ENCODE measurements at regions not wholly inside any gene's neighbourhood (a gene's known extent, or its start where the extent isn't known, plus 50 kb on each side); places are given as distances from the start of the nearest gene placed in this dataset.

GRCh38 chr10:43765516-43765915 lies 116.8 kb upstream of the ZNF32 start:
- Histone ChIP-seq H3K4me1 (ENCODE audit: control insufficient read depth in 1 of 2, insufficient read depth in 2 of 2, low read length in 2 of 2) (no peaks in the 10 kb centered on the region), H3K4me3 (ENCODE audit: low read depth in 1 of 2, low read length in 2 of 2) (no peak overlapping the region)

GRCh38 chr10:43763846-43764245 lies 115.2 kb upstream of the ZNF32 start:
- Histone ChIP-seq H3K27me3 (ENCODE audit: low read depth, low read length) (no peaks in the 10 kb centered on the region), H3K27ac (ENCODE audit: low read length) (no peak overlapping the region), H3K36me3 (ENCODE audit: control insufficient read depth in 1 of 2, insufficient read depth in 2 of 2, low read length in 2 of 2) (no peaks in the 10 kb centered on the region), H3K4me1 (ENCODE audit: control insufficient read depth in 1 of 2, insufficient read depth in 2 of 2, low read length in 2 of 2) (no peaks in the 10 kb centered on the region), H3K4me3 (ENCODE audit: low read depth in 1 of 2, low read length in 2 of 2) (no peak overlapping the region), H3K9me3 (ENCODE audit: control insufficient read depth in 1 of 2, low read length in 2 of 2) (peaks cover 0 to 3% of the 10 kb centered on the region in 2 donors)

More at GRCh38 chr10:43765516-43765915, 116.8 kb upstream of the ZNF32 start:
- H3K27ac ChIP-seq (ENCODE audit: low read length): no peak overlapping the region
- peaks cover 0 to 4% of the 10 kb centered on the region in 2 donors for H3K9me3 ChIP-seq (ENCODE audit: control insufficient read depth in 1 of 2, low read length in 2 of 2)
- no peaks in the 10 kb centered on the region for H3K36me3 ChIP-seq (ENCODE audit: control insufficient read depth in 1 of 2, insufficient read depth in 2 of 2, low read length in 2 of 2)
- no peaks in the 10 kb centered on the region for H3K27me3 ChIP-seq (ENCODE audit: low read depth, low read length)

GRCh38 chr10:43760514-43760913 lies 111.8 kb upstream of the ZNF32 start:
- Histone ChIP-seq H3K9me3 (ENCODE audit: control insufficient read depth in 1 of 2, low read length in 2 of 2) (no peaks in the 10 kb centered on the region), H3K36me3 (ENCODE audit: control insufficient read depth in 1 of 2, insufficient read depth in 2 of 2, low read length in 2 of 2) (no peaks in the 10 kb centered on the region), H3K4me1 (ENCODE audit: control insufficient read depth in 1 of 2, insufficient read depth in 2 of 2, low read length in 2 of 2) (no peaks in the 10 kb centered on the region), H3K27me3 (ENCODE audit: low read depth, low read length) (no peaks in the 10 kb centered on the region), H3K4me3 (ENCODE audit: low read depth in 1 of 2, low read length in 2 of 2) (no peak overlapping the region), H3K27ac (ENCODE audit: low read length) (no peak overlapping the region)

- H3K27me3 ChIP-seq (ENCODE audit: low read depth, low read length): no peaks in the 10 kb centered on the region
- no peaks in the 10 kb centered on the region for H3K4me1 ChIP-seq (ENCODE audit: control insufficient read depth in 1 of 2, insufficient read depth in 2 of 2, low read length in 2 of 2)
- no peaks in the 10 kb centered on the region for H3K9me3 ChIP-seq (ENCODE audit: control insufficient read depth in 1 of 2, low read length in 2 of 2)
- no peak overlapping the region for H3K4me3 ChIP-seq (ENCODE audit: low read depth in 1 of 2, low read length in 2 of 2)
- no peaks in the 10 kb centered on the region for H3K36me3 ChIP-seq (ENCODE audit: control insufficient read depth in 1 of 2, insufficient read depth in 2 of 2, low read length in 2 of 2)
- no peak overlapping the region for H3K27ac ChIP-seq (ENCODE audit: low read length)
Observed at GRCh38 chr10:43759216-43759615, 110.5 kb upstream of the ZNF32 start.

GRCh38 chr10:43756341-43756740 lies 107.7 kb upstream of the ZNF32 start:
- Histone ChIP-seq H3K4me1 (ENCODE audit: control insufficient read depth in 1 of 2, insufficient read depth in 2 of 2, low read length in 2 of 2) (no peaks in the 10 kb centered on the region), H3K27me3 (ENCODE audit: low read depth, low read length) (no peaks in the 10 kb centered on the region), H3K4me3 (ENCODE audit: low read depth in 1 of 2, low read length in 2 of 2) (no peak overlapping the region), H3K36me3 (ENCODE audit: control insufficient read depth in 1 of 2, insufficient read depth in 2 of 2, low read length in 2 of 2) (no peaks in the 10 kb centered on the region), H3K9me3 (ENCODE audit: control insufficient read depth in 1 of 2, low read length in 2 of 2) (no peaks in the 10 kb centered on the region), H3K27ac (ENCODE audit: low read length) (no peak overlapping the region)

- H3K27ac ChIP-seq (ENCODE audit: low read length): no peak overlapping the region
- H3K27me3 ChIP-seq (ENCODE audit: low read depth, low read length): no peaks in the 10 kb centered on the region
- H3K4me1 ChIP-seq (ENCODE audit: control insufficient read depth in 1 of 2, insufficient read depth in 2 of 2, low read length in 2 of 2): no peaks in the 10 kb centered on the region
- H3K9me3 ChIP-seq (ENCODE audit: control insufficient read depth in 1 of 2, low read length in 2 of 2): no peaks in the 10 kb centered on the region
- no peak overlapping the region for H3K4me3 ChIP-seq (ENCODE audit: low read depth in 1 of 2, low read length in 2 of 2)
- H3K36me3 ChIP-seq (ENCODE audit: control insufficient read depth in 1 of 2, insufficient read depth in 2 of 2, low read length in 2 of 2): no peaks in the 10 kb centered on the region
Observed at GRCh38 chr10:43754569-43755260, 106.0 kb upstream of the ZNF32 start.

GRCh38 chr10:43753397-43754061 lies 104.8 kb upstream of the ZNF32 start:
- Histone ChIP-seq H3K27me3 (ENCODE audit: low read depth, low read length) (no peaks in the 10 kb centered on the region), H3K4me3 (ENCODE audit: low read depth in 1 of 2, low read length in 2 of 2) (no peak overlapping the region), H3K4me1 (ENCODE audit: control insufficient read depth in 1 of 2, insufficient read depth in 2 of 2, low read length in 2 of 2) (no peaks in the 10 kb centered on the region), H3K9me3 (ENCODE audit: control insufficient read depth in 1 of 2, low read length in 2 of 2) (no peaks in the 10 kb centered on the region), H3K27ac (ENCODE audit: low read length) (no peak overlapping the region), H3K36me3 (ENCODE audit: control insufficient read depth in 1 of 2, insufficient read depth in 2 of 2, low read length in 2 of 2) (no peaks in the 10 kb centered on the region)

- H3K4me3 ChIP-seq (ENCODE audit: low read depth in 1 of 2, low read length in 2 of 2): no peak overlapping the region
- no peaks in the 10 kb centered on the region for H3K27me3 ChIP-seq (ENCODE audit: low read depth, low read length)
- H3K9me3 ChIP-seq (ENCODE audit: control insufficient read depth in 1 of 2, low read length in 2 of 2): no peaks in the 10 kb centered on the region
- no peaks in the 10 kb centered on the region for H3K36me3 ChIP-seq (ENCODE audit: control insufficient read depth in 1 of 2, insufficient read depth in 2 of 2, low read length in 2 of 2)
- no peak overlapping the region for H3K27ac ChIP-seq (ENCODE audit: low read length)
- no peaks in the 10 kb centered on the region for H3K4me1 ChIP-seq (ENCODE audit: control insufficient read depth in 1 of 2, insufficient read depth in 2 of 2, low read length in 2 of 2)
Observed at GRCh38 chr10:43752682-43753081, 104.0 kb upstream of the ZNF32 start.

GRCh38 chr10:43751646-43752045 lies 103.0 kb upstream of the ZNF32 start:
- no peaks in the 10 kb centered on the region for H3K9me3 ChIP-seq (ENCODE audit: control insufficient read depth in 1 of 2, low read length in 2 of 2)
- no peaks in the 10 kb centered on the region for H3K27me3 ChIP-seq (ENCODE audit: low read depth, low read length)
- H3K36me3 ChIP-seq (ENCODE audit: control insufficient read depth in 1 of 2, insufficient read depth in 2 of 2, low read length in 2 of 2): no peaks in the 10 kb centered on the region
- H3K4me3 ChIP-seq (ENCODE audit: low read depth in 1 of 2, low read length in 2 of 2): no peak overlapping the region
- H3K27ac ChIP-seq (ENCODE audit: low read length): no peak overlapping the region
- no peaks in the 10 kb centered on the region for H3K4me1 ChIP-seq (ENCODE audit: control insufficient read depth in 1 of 2, insufficient read depth in 2 of 2, low read length in 2 of 2)

GRCh38 chr10:43749940-43750552 lies 101.4 kb upstream of the ZNF32 start:
- Histone ChIP-seq H3K27ac (ENCODE audit: low read length) (no peak overlapping the region), H3K4me3 (ENCODE audit: low read depth in 1 of 2, low read length in 2 of 2) (no peak overlapping the region), H3K9me3 (ENCODE audit: control insufficient read depth in 1 of 2, low read length in 2 of 2) (no peaks in the 10 kb centered on the region), H3K27me3 (ENCODE audit: low read depth, low read length) (no peaks in the 10 kb centered on the region), H3K36me3 (ENCODE audit: control insufficient read depth in 1 of 2, insufficient read depth in 2 of 2, low read length in 2 of 2) (no peaks in the 10 kb centered on the region), H3K4me1 (ENCODE audit: control insufficient read depth in 1 of 2, insufficient read depth in 2 of 2, low read length in 2 of 2) (no peaks in the 10 kb centered on the region)

- Histone ChIP-seq H3K27me3 (ENCODE audit: low read depth, low read length) (no peaks in the 10 kb centered on the region), H3K27ac (ENCODE audit: low read length) (no peak overlapping the region), H3K4me3 (ENCODE audit: low read depth in 1 of 2, low read length in 2 of 2) (no peak overlapping the region)
Observed at GRCh38 chr10:43749145-43749576, 100.5 kb upstream of the ZNF32 start.

More at GRCh38 chr10:43749145-43749576, 100.5 kb upstream of the ZNF32 start:
- H3K9me3 ChIP-seq (ENCODE audit: control insufficient read depth in 1 of 2, low read length in 2 of 2): no peaks in the 10 kb centered on the region
- no peaks in the 10 kb centered on the region for H3K4me1 ChIP-seq (ENCODE audit: control insufficient read depth in 1 of 2, insufficient read depth in 2 of 2, low read length in 2 of 2)
- no peaks in the 10 kb centered on the region for H3K36me3 ChIP-seq (ENCODE audit: control insufficient read depth in 1 of 2, insufficient read depth in 2 of 2, low read length in 2 of 2)
